ENCODE measurements at regions not wholly inside any gene's neighbourhood (a gene's known extent, or its start where the extent isn't known, plus 50 kb on each side); places are given as distances from the start of the nearest gene placed in this dataset.
"Not testable (repeated sequence)": the region's sequence is repeated elsewhere in the genome, so short reads cannot be mapped to it uniquely, and the experiment has no call there.

- no peak for DNase-seq
These were observed 1353.4 kb upstream of the GOT2 start for GRCh38 chr16:60087530-60087929.

GRCh38 chr16:60078819-60079218, 1344.7 kb upstream of the GOT2 start:
- not testable (repeated sequence) for DNase-seq

- DNase-seq, result no peak
These were observed 1343.7 kb upstream of the GOT2 start for GRCh38 chr16:60077861-60078260.

- DNase-seq, result no peak
These were observed 1340.3 kb upstream of the GOT2 start for GRCh38 chr16:60074378-60074777.

- DNase-seq, result no peak
These were observed 1339.3 kb upstream of the GOT2 start for GRCh38 chr16:60073376-60073775.

GRCh38 chr16:60064026-60064425, 1329.9 kb upstream of the GOT2 start:
- DNase-seq, result no peak

GRCh38 chr16:60061396-60061795, 1327.3 kb upstream of the GOT2 start:
- no peak for DNase-seq

- no peak for DNase-seq
These were observed 1326.6 kb upstream of the GOT2 start for GRCh38 chr16:60060731-60061130.

GRCh38 chr16:60059141-60059540, 1325.0 kb upstream of the GOT2 start:
- no peak for DNase-seq

GRCh38 chr16:60041671-60042070, 1307.6 kb upstream of the GOT2 start:
- DNase-seq, result no peak

- DNase-seq, result no peak
These were observed 1297.6 kb upstream of the GOT2 start for GRCh38 chr16:60031740-60032139.

- DNase-seq, result no peak
These were observed 1293.2 kb upstream of the GOT2 start for GRCh38 chr16:60027351-60027750.

GRCh38 chr16:60013076-60013475, 1279.0 kb upstream of the GOT2 start:
- DNase-seq, result no peak

GRCh38 chr16:60001523-60001922, 1267.4 kb upstream of the GOT2 start:
- no peak for DNase-seq

- DNase-seq, result no peak
These were observed 1263.6 kb upstream of the GOT2 start for GRCh38 chr16:59997706-59998105.

GRCh38 chr16:59993101-59993500, 1259.0 kb upstream of the GOT2 start:
- DNase-seq, result no peak

- no peak for DNase-seq
These were observed 1257.1 kb upstream of the GOT2 start for GRCh38 chr16:59991171-59991570.

- no peak for DNase-seq
These were observed 1254.5 kb upstream of the GOT2 start for GRCh38 chr16:59988591-59988990.

GRCh38 chr16:59975953-59976352, 1241.8 kb upstream of the GOT2 start:
- DNase-seq, result no peak

- DNase-seq, result no peak
These were observed 1239.8 kb upstream of the GOT2 start for GRCh38 chr16:59973966-59974365.

- DNase-seq, result no peak
These were observed 1237.1 kb upstream of the GOT2 start for GRCh38 chr16:59971264-59971663.

GRCh38 chr16:59964232-59964924, 1230.3 kb upstream of the GOT2 start:
- no peak for DNase-seq

- DNase-seq, result no peak
These were observed 1225.2 kb upstream of the GOT2 start for GRCh38 chr16:59959311-59959710.

GRCh38 chr16:59950431-59950830, 1216.3 kb upstream of the GOT2 start:
- no peak for DNase-seq

GRCh38 chr16:59944041-59944440, 1209.9 kb upstream of the GOT2 start:
- DNase-seq, result not testable (repeated sequence)

Measured in activated naive CD4-positive, alpha-beta T cell treated with anti-CD3 and anti-CD28 coated beads, Interleukin-2, amount 50 U/mL, for 16 hours (primary cell).